NCI-H460 (cell line): ENCODE measurements at regions not wholly inside any gene's neighbourhood (a gene's known extent, or its start where the extent isn't known, plus 50 kb on each side); places are given as distances from the start of the nearest gene placed in this dataset.
"Not testable (repeated sequence)": the region's sequence is repeated elsewhere in the genome, so short reads cannot be mapped to it uniquely, and the experiment has no call there.

Experiments
- DNase-seq: peaks from one replicate; pipeline ENCODE4 v3.0.0-alpha.2; 2016; ENCODE audit warnings: low read depth; ENCODE audit errors: extremely low read depth

- DNase-seq = no peak
Observed at GRCh38 chr7:108627476-108628051, 57.9 kb downstream of the DNAJB9 start.

- no peak for DNase-seq
Observed at GRCh38 chr7:108628678-108629077, 59.0 kb downstream of the DNAJB9 start.

GRCh38 chr7:108629651-108630400, 60.2 kb downstream of the DNAJB9 start:
- no peak for DNase-seq

- no peak for DNase-seq
Observed at GRCh38 chr7:108634036-108634435, 64.4 kb downstream of the DNAJB9 start.

- DNase-seq = no peak
Observed at GRCh38 chr7:108634535-108634934, 64.9 kb downstream of the DNAJB9 start.

- DNase-seq = no peak
Observed at GRCh38 chr7:108637049-108637621, 67.5 kb downstream of the DNAJB9 start.

GRCh38 chr7:108642126-108642525, 72.5 kb downstream of the DNAJB9 start:
- DNase-seq = no peak

- DNase-seq = no peak
Observed at GRCh38 chr7:108643136-108643535, 73.5 kb downstream of the DNAJB9 start.

- no peak for DNase-seq
Observed at GRCh38 chr7:108648989-108649388, 79.3 kb downstream of the DNAJB9 start.

GRCh38 chr7:108650467-108650866, 80.8 kb downstream of the DNAJB9 start:
- DNase-seq = peak; percentile 56

GRCh38 chr7:108652886-108653285, 83.2 kb downstream of the DNAJB9 start:
- no peak for DNase-seq

- no peak for DNase-seq
Observed at GRCh38 chr7:108653526-108653925, 83.9 kb downstream of the DNAJB9 start.

GRCh38 chr7:108657140-108657726, 87.6 kb downstream of the DNAJB9 start:
- not testable (repeated sequence) for DNase-seq

- no peak for DNase-seq
Observed at GRCh38 chr7:108659261-108659660, 89.6 kb downstream of the DNAJB9 start.

- DNase-seq = no peak
Observed at GRCh38 chr7:108659867-108660266, 90.2 kb downstream of the DNAJB9 start.

- DNase-seq = no peak
Observed at GRCh38 chr7:108660465-108660864, 90.8 kb downstream of the DNAJB9 start.

- DNase-seq = no peak
Observed at GRCh38 chr7:108662783-108663362, 93.2 kb downstream of the DNAJB9 start.

- no peak for DNase-seq
Observed at GRCh38 chr7:108663701-108664100, 94.0 kb downstream of the DNAJB9 start.

- no peak for DNase-seq
Observed at GRCh38 chr7:108667216-108667615, 97.5 kb downstream of the DNAJB9 start.

GRCh38 chr7:108669958-108670357, 100.3 kb downstream of the DNAJB9 start:
- no peak for DNase-seq

GRCh38 chr7:108673699-108674098, 104.0 kb downstream of the DNAJB9 start:
- DNase-seq = not testable (repeated sequence)
